Fibroblast of pulmonary artery (primary cell): ENCODE measurements at regions not wholly inside any gene's neighbourhood (a gene's known extent, or its start where the extent isn't known, plus 50 kb on each side); places are given as distances from the start of the nearest gene placed in this dataset.

ENCODE experiments used
- DNase-seq: peaks from one replicate; pipeline ENCODE4 v3.0.0-alpha.2; 2010; ENCODE audit warnings: low read depth
- H3K4me3 ChIP-seq: replicated peaks from 2 replicates; pipeline ENCODE4 v1.5.1; 2011; ENCODE audit warnings: low read depth, mild to moderate bottlenecking, control low read depth, low read length, moderate library complexity
- CTCF ChIP-seq: IDR thresholded peaks from 2 replicates; pipeline ENCODE4 v1.5.1; 2011; ENCODE audit warnings: mild to moderate bottlenecking, control low read depth, low read length, inconsistent platforms; ENCODE audit errors: missing control alignments

GRCh38 chr10:113967126-113967525 lies 76.5 kb upstream of the ADRB1 start:
- no peak for TF ChIP-seq CTCF
- no peak overlapping the region for H3K4me3 ChIP-seq

GRCh38 chr10:113970641-113971040 lies 73.0 kb upstream of the ADRB1 start:
- no peak for DNase-seq
- no peak for TF ChIP-seq CTCF
- no peak overlapping the region for H3K4me3 ChIP-seq

More at GRCh38 chr10:113967126-113967525, 76.5 kb upstream of the ADRB1 start:
- DNase-seq, result no peak

GRCh38 chr10:113971349-113971973 lies 72.2 kb upstream of the ADRB1 start:
- DNase-seq, result no peak

GRCh38 chr10:113977174-113977573 lies 66.5 kb upstream of the ADRB1 start:
- DNase-seq, result no peak
- no peak for TF ChIP-seq CTCF
- H3K4me3 ChIP-seq, result no peak overlapping the region

More at GRCh38 chr10:113971349-113971973, 72.2 kb upstream of the ADRB1 start:
- no peak for TF ChIP-seq CTCF
- H3K4me3 ChIP-seq, result no peak overlapping the region

- no peak for DNase-seq
- no peak for TF ChIP-seq CTCF
- H3K4me3 ChIP-seq, result no peak overlapping the region
Measured at GRCh38 chr10:113978802-113979201, 64.9 kb upstream of the ADRB1 start.

- no peak for DNase-seq
- TF ChIP-seq CTCF, result no peak
- no peak overlapping the region for H3K4me3 ChIP-seq
Measured at GRCh38 chr10:113979409-113979808, 64.3 kb upstream of the ADRB1 start.
